Activated naive CD4-positive, alpha-beta T cell treated with anti-CD3 and anti-CD28 coated beads, Interleukin-2, amount 50 U/mL, for 24 hours (primary cell): ENCODE measurements at regions not wholly inside any gene's neighbourhood (a gene's known extent, or its start where the extent isn't known, plus 50 kb on each side); places are given as distances from the start of the nearest gene placed in this dataset.
"Not testable (repeated sequence)": the region's sequence is repeated elsewhere in the genome, so short reads cannot be mapped to it uniquely, and the experiment has no call there.

Experiments used
- H3K27ac Mint-ChIP-seq: one replicate; pipeline ENCODE4 v1.8.0; 2021; ENCODE audit warnings: mild to moderate bottlenecking, mixed read lengths
- H3K27me3 Mint-ChIP-seq: one replicate; pipeline ENCODE4 v1.8.0; 2021; ENCODE audit warnings: mixed read lengths
- H3K36me3 Mint-ChIP-seq: one replicate; pipeline ENCODE4 v1.8.0; 2021; ENCODE audit warnings: mixed read lengths
- H3K4me1 Mint-ChIP-seq: one replicate; pipeline ENCODE4 v1.8.0; 2021; ENCODE audit warnings: mixed read lengths
- H3K4me3 Mint-ChIP-seq: one replicate; pipeline ENCODE4 v1.8.0; 2021; ENCODE audit warnings: mild to moderate bottlenecking, mixed read lengths
- H3K9me3 Mint-ChIP-seq: one replicate; pipeline ENCODE4 v1.8.0; 2021; ENCODE audit warnings: mixed read lengths

- Mint-ChIP-seq H3K4me3 (no peak overlapping the region), H3K4me1 (peaks cover 33% of the 10 kb centered on the region), H3K36me3 (peaks cover 2% of the 10 kb centered on the region), H3K27ac (no peak overlapping the region), H3K27me3 (no peaks in the 10 kb centered on the region), H3K9me3 (peaks cover 4% of the 10 kb centered on the region)
Observed at GRCh38 chr17:51442088-51442865, 181.9 kb downstream of the UTP18 start.

- Mint-ChIP-seq H3K27ac (no peak overlapping the region), H3K9me3 (peaks cover 9% of the 10 kb centered on the region), H3K36me3 (peaks cover 6% of the 10 kb centered on the region), H3K4me1 (peaks cover 32% of the 10 kb centered on the region), H3K27me3 (no peaks in the 10 kb centered on the region), H3K4me3 (no peak overlapping the region)
Observed at GRCh38 chr17:51443646-51444045, 183.3 kb downstream of the UTP18 start.

GRCh38 chr17:51445946-51446345, 185.6 kb downstream of the UTP18 start:
- Mint-ChIP-seq H3K9me3 (peaks cover 9% of the 10 kb centered on the region), H3K4me3 (no peak overlapping the region), H3K27me3 (no peaks in the 10 kb centered on the region), H3K4me1 (peaks cover 15% of the 10 kb centered on the region), H3K36me3 (peaks cover 6% of the 10 kb centered on the region), H3K27ac (no peak overlapping the region)

GRCh38 chr17:51454456-51454978, 194.2 kb downstream of the UTP18 start:
- Mint-ChIP-seq H3K36me3 (no peaks in the 10 kb centered on the region), H3K9me3 (no peaks in the 10 kb centered on the region), H3K4me3 (no peak overlapping the region), H3K27me3 (no peaks in the 10 kb centered on the region), H3K4me1 (peaks cover 7% of the 10 kb centered on the region), H3K27ac (no peak overlapping the region)

GRCh38 chr17:51455211-51455610, 194.9 kb downstream of the UTP18 start:
- no peaks in the 10 kb centered on the region for H3K27me3 Mint-ChIP-seq
- H3K4me3 Mint-ChIP-seq = no peak overlapping the region
- H3K4me1 Mint-ChIP-seq = peaks cover 7% of the 10 kb centered on the region
- H3K9me3 Mint-ChIP-seq = no peaks in the 10 kb centered on the region
- H3K36me3 Mint-ChIP-seq = no peaks in the 10 kb centered on the region
- H3K27ac Mint-ChIP-seq = no peak overlapping the region

GRCh38 chr17:51455931-51456330, 195.6 kb downstream of the UTP18 start:
- Mint-ChIP-seq H3K27ac (no peak overlapping the region), H3K27me3 (no peaks in the 10 kb centered on the region), H3K4me1 (peaks cover 7% of the 10 kb centered on the region), H3K4me3 (no peak overlapping the region), H3K9me3 (no peaks in the 10 kb centered on the region), H3K36me3 (no peaks in the 10 kb centered on the region)

GRCh38 chr17:51456942-51457341, 196.6 kb downstream of the UTP18 start:
- peaks cover 7% of the 10 kb centered on the region for H3K4me1 Mint-ChIP-seq
- H3K4me3 Mint-ChIP-seq = no peak overlapping the region
- no peaks in the 10 kb centered on the region for H3K9me3 Mint-ChIP-seq
- no peaks in the 10 kb centered on the region for H3K36me3 Mint-ChIP-seq
- H3K27me3 Mint-ChIP-seq = no peaks in the 10 kb centered on the region
- no peak overlapping the region for H3K27ac Mint-ChIP-seq

GRCh38 chr17:51461578-51462004, 201.2 kb downstream of the UTP18 start:
- Mint-ChIP-seq H3K4me1 (peaks cover 3% of the 10 kb centered on the region), H3K36me3 (no peaks in the 10 kb centered on the region), H3K9me3 (no peaks in the 10 kb centered on the region), H3K4me3 (no peak overlapping the region), H3K27me3 (no peaks in the 10 kb centered on the region), H3K27ac (no peak overlapping the region)

- H3K4me1 Mint-ChIP-seq = no peaks in the 10 kb centered on the region
- no peaks in the 10 kb centered on the region for H3K27me3 Mint-ChIP-seq
- H3K9me3 Mint-ChIP-seq = no peaks in the 10 kb centered on the region
- no peak overlapping the region for H3K4me3 Mint-ChIP-seq
- no peak overlapping the region for H3K27ac Mint-ChIP-seq
- H3K36me3 Mint-ChIP-seq = no peaks in the 10 kb centered on the region
Observed at GRCh38 chr17:51463353-51463752, 203.0 kb downstream of the UTP18 start.

GRCh38 chr17:51467336-51467735, 207.0 kb downstream of the UTP18 start:
- Mint-ChIP-seq H3K9me3 (no peaks in the 10 kb centered on the region), H3K36me3 (no peaks in the 10 kb centered on the region), H3K27me3 (no peaks in the 10 kb centered on the region), H3K27ac (no peak overlapping the region), H3K4me3 (no peak overlapping the region), H3K4me1 (no peaks in the 10 kb centered on the region)

GRCh38 chr17:51472670-51473205, 212.4 kb downstream of the UTP18 start:
- no peaks in the 10 kb centered on the region for H3K36me3 Mint-ChIP-seq

GRCh38 chr17:51474764-51475163, 214.4 kb downstream of the UTP18 start:
- Mint-ChIP-seq H3K36me3 (no peaks in the 10 kb centered on the region), H3K27ac (no peak overlapping the region), H3K9me3 (no peaks in the 10 kb centered on the region), H3K4me1 (peaks cover 3% of the 10 kb centered on the region), H3K4me3 (no peak overlapping the region), H3K27me3 (no peaks in the 10 kb centered on the region)

More at GRCh38 chr17:51472670-51473205, 212.4 kb downstream of the UTP18 start:
- no peaks in the 10 kb centered on the region for H3K9me3 Mint-ChIP-seq
- no peak overlapping the region for H3K27ac Mint-ChIP-seq
- no peaks in the 10 kb centered on the region for H3K27me3 Mint-ChIP-seq
- H3K4me3 Mint-ChIP-seq = no peak overlapping the region
- H3K4me1 Mint-ChIP-seq = peaks cover 3% of the 10 kb centered on the region

- peaks cover 4% of the 10 kb centered on the region for H3K9me3 Mint-ChIP-seq
- peaks cover 3% of the 10 kb centered on the region for H3K4me1 Mint-ChIP-seq
- no peaks in the 10 kb centered on the region for H3K36me3 Mint-ChIP-seq
- H3K27me3 Mint-ChIP-seq = no peaks in the 10 kb centered on the region
- no peak overlapping the region for H3K4me3 Mint-ChIP-seq
- no peak overlapping the region for H3K27ac Mint-ChIP-seq
Observed at GRCh38 chr17:51475730-51476129, 215.4 kb downstream of the UTP18 start.

- no peak overlapping the region for H3K27ac Mint-ChIP-seq
- H3K27me3 Mint-ChIP-seq = no peaks in the 10 kb centered on the region
- peaks cover 8% of the 10 kb centered on the region for H3K9me3 Mint-ChIP-seq
- no peak overlapping the region for H3K4me3 Mint-ChIP-seq
- no peaks in the 10 kb centered on the region for H3K4me1 Mint-ChIP-seq
- peaks cover 1% of the 10 kb centered on the region for H3K36me3 Mint-ChIP-seq
Observed at GRCh38 chr17:51479303-51479702, 219.0 kb downstream of the UTP18 start.

GRCh38 chr17:51481370-51481769, 221.0 kb downstream of the UTP18 start:
- Mint-ChIP-seq H3K9me3 (peaks cover 8% of the 10 kb centered on the region), H3K27ac (no peak overlapping the region), H3K4me3 (no peak overlapping the region), H3K27me3 (no peaks in the 10 kb centered on the region), H3K4me1 (no peaks in the 10 kb centered on the region), H3K36me3 (peaks cover 1% of the 10 kb centered on the region)

GRCh38 chr17:51482248-51482647, 221.9 kb downstream of the UTP18 start:
- H3K36me3 Mint-ChIP-seq, H3K4me3 Mint-ChIP-seq, H3K9me3 Mint-ChIP-seq, H3K4me1 Mint-ChIP-seq, H3K27ac Mint-ChIP-seq, H3K27me3 Mint-ChIP-seq: not testable (repeated sequence)
